ENCODE measurements at regions not wholly inside any gene's neighbourhood (a gene's known extent, or its start where the extent isn't known, plus 50 kb on each side); places are given as distances from the start of the nearest gene placed in this dataset.
A peak's percentile ranks its signal among the peaks of the same experiment; 100 is the strongest.

GRCh38 chr2:240232961-240233884 lies 92.8 kb upstream of the OTOS start:
- Histone ChIP-seq H3K27me3 (ENCODE audit: control insufficient read depth in 3 of 3, insufficient read depth in 3 of 3, low read depth in 1 of 3, low read length in 3 of 3) (peaks cover 0 to 6% (median 2%) of the 10 kb centered on the region in 3 experiments), H3K23ac (ENCODE audit: low read depth, low read length, poor library complexity) (no peak overlapping the region), H4K8ac (ENCODE audit: low read depth, low read length) (no peak overlapping the region), H2AK5ac (ENCODE audit: low read depth, low read length) (no peak overlapping the region), H3K27ac (replicated peaks; ENCODE audit: low read length) (no peak overlapping the region), H3K4me2 (ENCODE audit: insufficient read depth, low read length, poor library complexity, severe bottlenecking) (peak overlapping the region; percentile 82), H3K36me3 (replicated peaks in 1 of 2; ENCODE audit: control insufficient read depth in 2 of 2, insufficient read depth in 2 of 2, low read length in 2 of 2) (no peaks in the 10 kb centered on the region), H2BK5ac (ENCODE audit: low read length) (peak overlapping the region; percentile 4), H2AFZ (ENCODE audit: low read length) (peak overlapping the region; percentile 74), H3K79me1 (ENCODE audit: low read depth, low read length) (no peaks in the 10 kb centered on the region), H3K9me3 (replicated peaks in 1 of 2; ENCODE audit: control insufficient read depth in 2 of 2, insufficient read depth in 1 of 2, low read depth in 1 of 2, low read length in 2 of 2) (peaks cover 8 to 11% of the 10 kb centered on the region in 2 donors), H3K4me1 (ENCODE audit: control insufficient read depth in 2 of 2, insufficient read depth in 1 of 2, low read depth in 1 of 2, low read length in 2 of 2) (peaks cover 8 to 13% of the 10 kb centered on the region in 2 donors), H2BK12ac (ENCODE audit: low read length) (no peak overlapping the region), H3K9ac (ENCODE audit: low read depth, low read length, poor library complexity) (peak overlapping the region; percentile 54), H4K91ac (ENCODE audit: low read depth, low read length, poor library complexity) (no peak overlapping the region), H2BK15ac (ENCODE audit: low read length) (peak overlapping the region; percentile 23), H2BK120ac (ENCODE audit: low read depth, low read length) (peak overlapping the region; percentile 56), H3K14ac (ENCODE audit: low read length) (no peak overlapping the region), H3K4ac (ENCODE audit: low read length) (no peak overlapping the region), H3K4me3 (ENCODE audit: low read length in 2 of 2) (peak overlapping the region in 1 of 2 donors; percentile 79), H3K18ac (ENCODE audit: low read length) (peak overlapping the region; percentile 91)
- peak; percentile 89 for DNase-seq (ENCODE audit: low spot score)
- WGBS, 2 donors (ENCODE audit: extremely low coverage in 2 of 2, insufficient read length in 2 of 2, insufficient replicate concordance in 1 of 2), result no CpG with 5 or more reads among the region's 39 CpGs

- no peak for DNase-seq (ENCODE audit: low spot score)
- peak overlapping the region; percentile 47 for H3K4me2 ChIP-seq (ENCODE audit: insufficient read depth, low read length, poor library complexity, severe bottlenecking)
- peak overlapping the region; percentile 83 for H2BK15ac ChIP-seq (ENCODE audit: low read length)
- H3K79me1 ChIP-seq (ENCODE audit: low read depth, low read length), result no peaks in the 10 kb centered on the region
- peak overlapping the region; percentile 93 for H3K18ac ChIP-seq (ENCODE audit: low read length)
- no peak overlapping the region for H4K8ac ChIP-seq (ENCODE audit: low read depth, low read length)
- peak overlapping the region; percentile 35 for H2BK120ac ChIP-seq (ENCODE audit: low read depth, low read length)
- H3K27me3 ChIP-seq (ENCODE audit: control insufficient read depth in 3 of 3, insufficient read depth in 3 of 3, low read depth in 1 of 3, low read length in 3 of 3), result peaks cover 0 to 6% (median 2%) of the 10 kb centered on the region in 3 experiments
- no peaks in the 10 kb centered on the region for H3K36me3 ChIP-seq (replicated peaks in 1 of 2; ENCODE audit: control insufficient read depth in 2 of 2, insufficient read depth in 2 of 2, low read length in 2 of 2)
- no peak overlapping the region for H3K23ac ChIP-seq (ENCODE audit: low read depth, low read length, poor library complexity)
- peak overlapping the region; percentile 93 for H2BK12ac ChIP-seq (ENCODE audit: low read length)
- H3K27ac ChIP-seq (replicated peaks; ENCODE audit: low read length), result no peak overlapping the region
- peak overlapping the region; percentile 78 for H3K4ac ChIP-seq (ENCODE audit: low read length)
- peak overlapping the region; percentile 65 for H3K9ac ChIP-seq (ENCODE audit: low read depth, low read length, poor library complexity)
- H2BK5ac ChIP-seq (ENCODE audit: low read length), result peak overlapping the region; percentile 10
- peak overlapping the region; percentile 82 for H2AK5ac ChIP-seq (ENCODE audit: low read depth, low read length)
- peak overlapping the region in 1 of 2 donors; percentile 27 for H3K4me3 ChIP-seq (ENCODE audit: low read length in 2 of 2)
- peaks cover 8 to 13% of the 10 kb centered on the region in 2 donors for H3K4me1 ChIP-seq (ENCODE audit: control insufficient read depth in 2 of 2, insufficient read depth in 1 of 2, low read depth in 1 of 2, low read length in 2 of 2)
- H3K9me3 ChIP-seq (replicated peaks in 1 of 2; ENCODE audit: control insufficient read depth in 2 of 2, insufficient read depth in 1 of 2, low read depth in 1 of 2, low read length in 2 of 2), result peaks cover 8 to 11% of the 10 kb centered on the region in 2 donors
- no peak overlapping the region for H2AFZ ChIP-seq (ENCODE audit: low read length)
- WGBS, 2 donors (ENCODE audit: extremely low coverage in 2 of 2, insufficient read length in 2 of 2, insufficient replicate concordance in 1 of 2), result no CpG with 5 or more reads among the region's 15 CpGs
- peak overlapping the region; percentile 94 for H4K91ac ChIP-seq (ENCODE audit: low read depth, low read length, poor library complexity)
- H3K14ac ChIP-seq (ENCODE audit: low read length), result peak overlapping the region; percentile 94
These were observed 93.5 kb upstream of the OTOS start for GRCh38 chr2:240233885-240234502.

GRCh38 chr2:240234503-240234951 lies 94.1 kb upstream of the OTOS start:
- peaks cover 5 to 8% of the 10 kb centered on the region in 2 donors for H3K9me3 ChIP-seq (replicated peaks in 1 of 2; ENCODE audit: control insufficient read depth in 2 of 2, insufficient read depth in 1 of 2, low read depth in 1 of 2, low read length in 2 of 2)
- peaks cover 0 to 6% (median 4%) of the 10 kb centered on the region in 3 experiments for H3K27me3 ChIP-seq (ENCODE audit: control insufficient read depth in 3 of 3, insufficient read depth in 3 of 3, low read depth in 1 of 3, low read length in 3 of 3)
- H3K79me1 ChIP-seq (ENCODE audit: low read depth, low read length), result no peaks in the 10 kb centered on the region
- WGBS, 2 donors (ENCODE audit: extremely low coverage in 2 of 2, insufficient read length in 2 of 2, insufficient replicate concordance in 1 of 2), result no CpG with 5 or more reads among the region's 8 CpGs
- no peak overlapping the region for H3K27ac ChIP-seq (replicated peaks; ENCODE audit: low read length)
- no peak overlapping the region for H3K23ac ChIP-seq (ENCODE audit: low read depth, low read length, poor library complexity)
- no peak overlapping the region for H3K4me3 ChIP-seq (ENCODE audit: low read length in 2 of 2)
- DNase-seq (ENCODE audit: low spot score), result no peak
- peak overlapping the region; percentile 94 for H3K14ac ChIP-seq (ENCODE audit: low read length)
- no peak overlapping the region for H2AFZ ChIP-seq (ENCODE audit: low read length)
- peak overlapping the region; percentile 10 for H2BK5ac ChIP-seq (ENCODE audit: low read length)
- no peak overlapping the region for H4K8ac ChIP-seq (ENCODE audit: low read depth, low read length)
- H2BK120ac ChIP-seq (ENCODE audit: low read depth, low read length), result no peak overlapping the region
- H3K4me2 ChIP-seq (ENCODE audit: insufficient read depth, low read length, poor library complexity, severe bottlenecking), result no peak overlapping the region
- H2BK15ac ChIP-seq (ENCODE audit: low read length), result peak overlapping the region; percentile 83
- H3K36me3 ChIP-seq (replicated peaks in 1 of 2; ENCODE audit: control insufficient read depth in 2 of 2, insufficient read depth in 2 of 2, low read length in 2 of 2), result no peaks in the 10 kb centered on the region
- H3K18ac ChIP-seq (ENCODE audit: low read length), result peak overlapping the region; percentile 93
- peak overlapping the region; percentile 78 for H3K4ac ChIP-seq (ENCODE audit: low read length)
- H3K9ac ChIP-seq (ENCODE audit: low read depth, low read length, poor library complexity), result peak overlapping the region; percentile 65
- H2BK12ac ChIP-seq (ENCODE audit: low read length), result peak overlapping the region; percentile 93
- peak overlapping the region; percentile 82 for H2AK5ac ChIP-seq (ENCODE audit: low read depth, low read length)
- peaks cover 8 to 13% of the 10 kb centered on the region in 2 donors for H3K4me1 ChIP-seq (ENCODE audit: control insufficient read depth in 2 of 2, insufficient read depth in 1 of 2, low read depth in 1 of 2, low read length in 2 of 2)
- H4K91ac ChIP-seq (ENCODE audit: low read depth, low read length, poor library complexity), result peak overlapping the region; percentile 94
